CD14-positive monocyte (primary cell): ENCODE measurements at regions not wholly inside any gene's neighbourhood (a gene's known extent, or its start where the extent isn't known, plus 50 kb on each side); places are given as distances from the start of the nearest gene placed in this dataset.

Experiments
- DNase-seq, 3 donors: peaks; one replicate each; pipeline ENCODE4 v3.0.0-alpha.2; 2011 to 2022
- H2AFZ ChIP-seq: 2 replicates; pipeline ENCODE4 v1.6.0; 2012; ENCODE audit warnings: mild to moderate bottlenecking, low read depth, low read length, inconsistent platforms; ENCODE audit not compliant: insufficient read depth, poor library complexity, severe bottlenecking
- H3K27ac ChIP-seq, 2 donors: 1 replicate in 1 of 2; 2 replicates in 1 of 2; pipeline ENCODE4 v1.5.1; 2012 to 2013; ENCODE audit warnings: low read length in 2 of 2, control low read depth in 1 of 2, inconsistent platforms in 1 of 2, low read depth in 1 of 2, mild to moderate bottlenecking in 1 of 2
- H3K27me3 ChIP-seq, 2 donors: one replicate each; pipeline versions ENCODE4 v1.6.0 to v1.6.1; 2011 to 2013; ENCODE audit warnings: low read length in 2 of 2; ENCODE audit not compliant: control insufficient read depth in 2 of 2, insufficient read depth in 2 of 2
- H3K36me3 ChIP-seq, 2 donors: replicated peaks in 1 of 2; 1 replicate in 1 of 2; 2 replicates in 1 of 2; pipeline versions ENCODE4 v1.5.1 to v1.6.1; 2012 to 2013; ENCODE audit warnings: low read length in 2 of 2, control low read depth in 1 of 2, inconsistent platforms in 1 of 2, mild to moderate bottlenecking in 1 of 2; ENCODE audit not compliant: insufficient read depth in 2 of 2, control insufficient read depth in 1 of 2
- H3K4me1 ChIP-seq, 2 donors: 1 replicate in 1 of 2; 2 replicates in 1 of 2; pipeline versions ENCODE4 v1.5.1 to v1.6.1; 2012 to 2013; ENCODE audit warnings: low read length in 2 of 2, control low read depth in 1 of 2, inconsistent platforms in 1 of 2, mild to moderate bottlenecking in 1 of 2, moderate library complexity in 1 of 2; ENCODE audit not compliant: insufficient read depth in 2 of 2, control insufficient read depth in 1 of 2
- H3K4me2 ChIP-seq: replicated peaks from 2 replicates; pipeline ENCODE3; 2012; ENCODE audit warnings: low read length, moderate library complexity, mild to moderate bottlenecking; ENCODE audit not compliant: poor library complexity, severe bottlenecking; ENCODE audit errors: extremely low read depth
- H3K4me3 ChIP-seq, 3 experiments: fragments of 200-600 bp in 1 of 3; sonication (generic) in 1 of 3; replicated peaks in 1 of 3; 1 replicate in 2 of 3; 2 replicates in 1 of 3; pipeline ENCODE4 v1.5.1; 2011 to 2013; ENCODE audit warnings: low read length in 3 of 3, mild to moderate bottlenecking in 3 of 3, control low read depth in 2 of 3, low read depth in 2 of 3, inconsistent platforms in 1 of 3, moderate library complexity in 1 of 3
- H3K79me2 ChIP-seq: 2 replicates; pipeline ENCODE4 v1.6.0; 2012; ENCODE audit warnings: mild to moderate bottlenecking, control low read depth, inconsistent platforms, low read length, moderate library complexity; ENCODE audit not compliant: insufficient read depth
- H3K9ac ChIP-seq: 2 replicates; pipeline ENCODE4 v1.6.0; 2017; ENCODE audit warnings: low read length, mild to moderate bottlenecking; ENCODE audit not compliant: insufficient read depth, poor library complexity, severe bottlenecking
- H3K9me3 ChIP-seq, 2 donors: replicated peaks in 1 of 2; 1 replicate in 1 of 2; 2 replicates in 1 of 2; pipeline versions ENCODE4 v1.5.1 to v1.6.1; 2012 to 2013; ENCODE audit warnings: low read length in 2 of 2, control low read depth in 1 of 2; ENCODE audit not compliant: control insufficient read depth in 1 of 2, insufficient read depth in 1 of 2
- H4K20me1 ChIP-seq: 2 replicates; pipeline ENCODE4 v1.6.0; 2012; ENCODE audit warnings: mild to moderate bottlenecking, low read length, control low read depth, moderate library complexity; ENCODE audit not compliant: insufficient read depth
- H3K27ac Mint-ChIP-seq, 7 donors: one replicate each; pipeline ENCODE4 v1.8.0; 2020; ENCODE audit warnings: mild to moderate bottlenecking in 7 of 7, mixed read lengths in 7 of 7, moderate library complexity in 6 of 7, inconsistent platforms in 2 of 7
- H3K27me3 Mint-ChIP-seq, 3 donors: one replicate each; pipeline ENCODE4 v1.8.0; 2021 to 2022; ENCODE audit warnings: low read depth in 3 of 3, mild to moderate bottlenecking in 3 of 3, mixed read lengths in 3 of 3, moderate library complexity in 3 of 3, inconsistent platforms in 1 of 3
- H3K36me3 Mint-ChIP-seq, 2 donors: one replicate each; pipeline ENCODE4 v1.8.0; 2020; ENCODE audit warnings: mixed read lengths in 2 of 2, inconsistent platforms in 1 of 2, mild to moderate bottlenecking in 1 of 2
- H3K4me1 Mint-ChIP-seq: one replicate; pipeline ENCODE4 v1.8.0; 2020; ENCODE audit warnings: mild to moderate bottlenecking, mixed read lengths
- H3K4me3 Mint-ChIP-seq, 2 donors: one replicate each; pipeline ENCODE4 v1.8.0; 2020; ENCODE audit warnings: mild to moderate bottlenecking in 2 of 2, mixed read lengths in 2 of 2, moderate library complexity in 1 of 2
- H3K9me3 Mint-ChIP-seq, 7 donors: one replicate each; pipeline ENCODE4 v1.8.0; 2020 to 2022; ENCODE audit warnings: mixed read lengths in 7 of 7, mild to moderate bottlenecking in 6 of 7, moderate library complexity in 6 of 7, inconsistent platforms in 2 of 7
- WGBS: methylation state at CpG from one replicate; pipeline ENCODE4 v1.1.5; 2013; ENCODE audit warnings: missing lambda C conversion rate; ENCODE audit not compliant: insufficient coverage; 5-methylcytosine and 5-hydroxymethylcytosine counted together
- intact Hi-C, 2 donors: fragments of 100-400 bp; cut with micrococcal nuclease; formaldehyde crosslinking; loops; one replicate each; pipeline versions ENCODE4 v1.15.0 to v1.15.1; 2023
- TF ChIP-seq, protein P1 (sequence below): fragments of 200-600 bp; IDR thresholded peaks from one replicate; pipeline ENCODE4 v1.8.0; 2022; ENCODE audit warnings: antibody characterized with exemption, mild to moderate bottlenecking

DNA sequence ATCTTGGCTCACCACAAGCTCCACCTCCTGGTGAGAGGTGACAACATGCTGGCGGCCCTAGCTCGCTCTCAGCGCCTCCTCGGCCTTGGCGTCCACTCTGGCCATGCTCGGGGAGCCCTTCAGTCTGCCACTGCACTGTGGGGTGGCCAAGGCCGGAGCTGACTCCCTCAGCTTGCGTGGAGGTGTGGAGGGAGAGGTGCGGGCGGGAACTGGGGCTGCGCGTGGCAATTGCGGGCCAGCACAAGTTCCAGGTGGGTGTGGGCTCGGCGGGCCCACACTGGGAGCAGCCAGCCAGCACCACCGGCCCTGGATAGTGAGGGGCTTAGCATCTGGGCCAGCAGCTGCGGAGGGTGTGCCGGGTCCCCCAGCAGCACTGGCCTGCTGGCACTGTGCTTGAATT lies 275.7 kb upstream of the P2RY1 start:
- no peak overlapping the region for H3K4me2 ChIP-seq
- H3K27ac ChIP-seq, result no peak overlapping the region
- H4K20me1 ChIP-seq, result no peaks in the 10 kb centered on the region
- H3K4me3 ChIP-seq, result no peak overlapping the region
- intact Hi-C loops, result no loop called here
- no peaks in the 10 kb centered on the region for H3K36me3 ChIP-seq
- no peaks in the 10 kb centered on the region for H3K27me3 ChIP-seq
- TF ChIP-seq, protein P1, sequence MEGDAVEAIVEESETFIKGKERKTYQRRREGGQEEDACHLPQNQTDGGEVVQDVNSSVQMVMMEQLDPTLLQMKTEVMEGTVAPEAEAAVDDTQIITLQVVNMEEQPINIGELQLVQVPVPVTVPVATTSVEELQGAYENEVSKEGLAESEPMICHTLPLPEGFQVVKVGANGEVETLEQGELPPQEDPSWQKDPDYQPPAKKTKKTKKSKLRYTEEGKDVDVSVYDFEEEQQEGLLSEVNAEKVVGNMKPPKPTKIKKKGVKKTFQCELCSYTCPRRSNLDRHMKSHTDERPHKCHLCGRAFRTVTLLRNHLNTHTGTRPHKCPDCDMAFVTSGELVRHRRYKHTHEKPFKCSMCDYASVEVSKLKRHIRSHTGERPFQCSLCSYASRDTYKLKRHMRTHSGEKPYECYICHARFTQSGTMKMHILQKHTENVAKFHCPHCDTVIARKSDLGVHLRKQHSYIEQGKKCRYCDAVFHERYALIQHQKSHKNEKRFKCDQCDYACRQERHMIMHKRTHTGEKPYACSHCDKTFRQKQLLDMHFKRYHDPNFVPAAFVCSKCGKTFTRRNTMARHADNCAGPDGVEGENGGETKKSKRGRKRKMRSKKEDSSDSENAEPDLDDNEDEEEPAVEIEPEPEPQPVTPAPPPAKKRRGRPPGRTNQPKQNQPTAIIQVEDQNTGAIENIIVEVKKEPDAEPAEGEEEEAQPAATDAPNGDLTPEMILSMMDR, result no peak
- no peak for DNase-seq
- WGBS, result 94% methylated on average over 14 of the region's 18 CpGs
- H3K4me1 ChIP-seq, result no peaks in the 10 kb centered on the region
- peaks cover 2% of the 10 kb centered on the region for H3K4me1 Mint-ChIP-seq
- H3K9me3 Mint-ChIP-seq, result peaks cover 9 to 32% (median 18%) of the 10 kb centered on the region in 7 donors
- no peaks in the 10 kb centered on the region for H3K36me3 Mint-ChIP-seq
- no peak overlapping the region for H3K9ac ChIP-seq
- peaks cover 0 to 15% of the 10 kb centered on the region in 2 donors for H3K9me3 ChIP-seq
- no peak overlapping the region for H3K4me3 Mint-ChIP-seq
- no peaks in the 10 kb centered on the region for H3K27me3 Mint-ChIP-seq
- H3K27ac Mint-ChIP-seq, result no peak overlapping the region
- no peaks in the 10 kb centered on the region for H3K79me2 ChIP-seq
- no peak overlapping the region for H2AFZ ChIP-seq

DNA sequence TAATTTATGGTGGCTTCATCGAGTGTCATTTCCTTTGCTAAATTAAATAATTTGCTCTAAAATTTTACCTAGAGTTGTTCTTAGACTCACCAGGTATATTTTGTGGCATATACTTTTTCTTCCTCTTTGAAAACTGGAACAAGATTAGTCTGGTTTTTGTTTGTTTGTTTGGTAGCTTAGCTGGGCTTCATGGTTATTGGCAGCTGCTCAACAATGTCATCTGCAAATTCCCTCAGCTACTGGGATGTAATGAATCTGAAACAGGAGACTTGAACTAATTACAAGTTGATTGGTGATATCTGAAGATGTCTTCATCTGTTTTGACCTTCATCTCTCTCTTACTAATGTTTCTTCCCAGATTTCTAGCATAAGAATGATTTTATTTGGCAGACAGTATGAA lies 270.5 kb upstream of the P2RY1 start:
- Histone ChIP-seq H3K79me2 (no peaks in the 10 kb centered on the region), H4K20me1 (no peaks in the 10 kb centered on the region), H3K36me3 (no peaks in the 10 kb centered on the region), H3K27ac (no peak overlapping the region), H2AFZ (no peak overlapping the region), H3K9ac (no peak overlapping the region), H3K4me2 (no peak overlapping the region), H3K9me3 (peaks cover 0 to 10% of the 10 kb centered on the region in 2 donors), H3K4me1 (no peaks in the 10 kb centered on the region), H3K27me3 (no peaks in the 10 kb centered on the region), H3K4me3 (no peak overlapping the region)
- H3K36me3 Mint-ChIP-seq, result no peaks in the 10 kb centered on the region
- intact Hi-C loops, result no loop called here
- peaks cover 4 to 16% (median 11%) of the 10 kb centered on the region in 7 donors for H3K9me3 Mint-ChIP-seq
- WGBS, result no CpG with 5 or more reads among the region's 1 CpG
- DNase-seq, result no peak
- no peak overlapping the region for H3K4me3 Mint-ChIP-seq
- TF ChIP-seq, protein P1, result no peak
- no peak overlapping the region for H3K27ac Mint-ChIP-seq
- no peaks in the 10 kb centered on the region for H3K4me1 Mint-ChIP-seq
- H3K27me3 Mint-ChIP-seq, result no peaks in the 10 kb centered on the region
